ENCODE measurements at regions not wholly inside any gene's neighbourhood (a gene's known extent, or its start where the extent isn't known, plus 50 kb on each side); places are given as distances from the start of the nearest gene placed in this dataset.
A peak's percentile ranks its signal among the peaks of the same experiment; 100 is the strongest.
"Not testable (repeated sequence)": the region's sequence is repeated elsewhere in the genome, so short reads cannot be mapped to it uniquely, and the experiment has no call there.

DNA sequence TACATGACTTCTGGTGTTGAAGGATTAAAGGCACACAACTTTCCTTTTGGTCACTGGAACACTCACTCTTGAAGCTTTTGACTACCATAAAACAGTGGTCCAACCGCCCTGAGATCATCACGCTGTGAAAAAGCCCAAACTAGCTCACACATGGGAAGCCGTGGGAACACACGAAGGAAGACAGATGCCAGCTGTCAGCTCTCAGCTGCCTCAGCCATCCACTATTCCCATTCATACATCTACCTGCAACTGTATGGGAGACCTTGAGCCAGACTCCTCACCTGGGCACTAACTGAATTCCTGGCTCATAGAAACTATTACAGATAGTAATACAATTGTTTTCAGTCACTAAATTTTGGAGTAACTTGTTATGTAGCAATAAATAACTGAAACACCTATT, 246.1 kb downstream of the MSX2 start:
- no peak for DNase-seq

DNA sequence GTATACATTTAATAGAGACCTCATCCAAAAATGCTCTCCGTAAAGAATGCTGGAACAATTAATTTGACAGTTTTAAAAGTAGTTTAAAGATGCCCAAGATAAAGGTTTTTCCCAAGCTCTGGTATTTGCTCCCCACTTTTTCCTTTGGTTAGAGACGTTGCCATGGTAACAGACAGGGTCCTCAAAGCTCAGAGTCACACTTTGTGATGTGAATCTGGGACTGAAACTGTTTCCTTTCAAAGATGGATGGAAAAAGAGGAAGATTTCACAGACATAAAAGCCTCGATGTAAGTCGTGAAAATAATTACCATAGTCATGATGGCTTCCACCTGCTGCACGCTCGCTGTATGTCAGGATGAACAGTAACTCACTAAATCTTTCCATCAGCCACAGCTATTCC, 229.5 kb downstream of the MSX2 start:
- DNase-seq: no peak

DNA sequence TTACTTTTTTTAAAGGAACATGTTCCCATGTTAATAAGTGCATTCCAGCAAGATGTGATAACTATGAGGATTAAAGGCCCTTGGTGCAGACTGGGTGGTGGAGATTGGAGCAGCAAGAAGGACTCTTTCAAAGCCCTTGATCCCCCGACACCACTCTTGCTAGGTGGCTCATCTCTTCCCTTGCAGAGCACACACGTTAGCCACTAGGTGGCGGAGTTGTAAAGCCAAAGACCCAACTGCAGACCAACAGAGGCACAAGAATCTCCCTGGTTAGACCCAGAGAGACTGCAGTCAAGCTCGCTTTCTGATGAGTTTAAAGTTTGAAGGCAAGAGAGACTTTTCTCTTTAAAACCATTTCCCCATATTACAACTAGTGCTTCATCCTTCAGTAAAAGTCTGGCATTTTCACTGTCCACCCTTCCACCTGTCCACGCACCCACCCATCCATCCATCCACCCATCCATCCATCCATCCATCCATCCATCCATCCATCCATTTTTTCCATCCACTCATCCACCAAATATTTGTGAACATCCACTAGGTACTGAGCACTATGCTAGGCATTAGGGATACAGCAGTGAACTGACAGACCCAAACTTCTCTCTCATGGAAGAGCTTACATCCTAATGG, 226.9 kb downstream of the MSX2 start:
- peak; percentile 41 for DNase-seq

DNA sequence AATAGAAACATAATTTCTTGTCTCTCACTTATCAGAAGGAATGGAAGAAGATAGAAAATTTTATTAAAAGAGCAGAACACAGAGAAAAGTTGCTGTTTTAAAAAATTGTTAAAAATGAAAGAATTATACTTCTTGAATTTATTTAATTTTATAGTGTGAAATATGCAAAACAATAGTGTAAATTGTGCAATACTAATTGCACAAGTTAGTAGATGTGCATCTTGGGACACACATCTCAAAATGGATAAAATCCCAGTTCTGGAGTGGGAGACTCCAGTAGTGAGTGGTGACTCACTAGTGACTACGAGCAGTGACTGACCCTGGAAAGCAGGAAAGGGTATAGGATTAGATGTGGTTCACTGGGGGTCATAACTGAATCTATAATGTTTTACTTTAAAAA, 223.2 kb downstream of the MSX2 start:
- no peak for DNase-seq

DNA sequence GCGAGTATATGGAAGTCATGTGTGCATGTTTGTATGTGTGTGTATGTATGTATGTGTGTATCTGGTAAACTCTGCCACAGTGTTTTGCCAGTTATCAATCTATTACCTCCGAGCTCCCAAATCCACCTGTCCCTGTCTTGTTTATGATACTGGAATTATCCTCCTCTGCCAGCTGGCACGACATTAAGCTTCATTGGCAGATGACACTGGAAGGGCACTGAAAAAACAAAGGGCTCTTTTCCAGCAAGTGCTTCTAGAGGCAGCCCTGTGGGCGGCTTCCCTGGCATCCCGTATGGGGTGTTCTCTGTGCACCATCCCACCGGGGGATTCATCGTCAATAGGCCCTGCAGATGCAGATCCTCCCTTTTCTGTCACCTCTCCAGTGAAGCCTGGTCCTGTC, 221.5 kb downstream of the MSX2 start:
- no peak for DNase-seq

DNA sequence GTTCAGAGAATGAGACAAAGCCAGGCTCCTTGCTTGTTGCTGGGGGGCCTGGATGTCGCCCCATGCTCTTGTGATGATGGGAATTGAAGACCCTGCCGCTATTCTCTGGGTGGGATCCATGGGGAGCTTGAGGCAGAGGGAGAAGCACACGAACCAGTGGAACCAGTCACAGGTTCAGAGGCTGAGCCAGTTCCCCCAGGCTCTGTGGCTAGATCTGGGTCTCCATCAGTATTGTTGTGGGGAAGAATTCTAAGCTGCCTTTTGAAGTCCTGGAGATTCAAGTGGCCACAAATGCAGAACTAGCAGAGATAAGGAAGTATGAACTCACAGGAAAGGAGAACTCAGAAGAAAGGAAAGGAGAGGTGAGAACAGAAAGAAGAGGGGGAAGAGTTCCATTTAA, 219.4 kb downstream of the MSX2 start:
- DNase-seq: no peak

DNA sequence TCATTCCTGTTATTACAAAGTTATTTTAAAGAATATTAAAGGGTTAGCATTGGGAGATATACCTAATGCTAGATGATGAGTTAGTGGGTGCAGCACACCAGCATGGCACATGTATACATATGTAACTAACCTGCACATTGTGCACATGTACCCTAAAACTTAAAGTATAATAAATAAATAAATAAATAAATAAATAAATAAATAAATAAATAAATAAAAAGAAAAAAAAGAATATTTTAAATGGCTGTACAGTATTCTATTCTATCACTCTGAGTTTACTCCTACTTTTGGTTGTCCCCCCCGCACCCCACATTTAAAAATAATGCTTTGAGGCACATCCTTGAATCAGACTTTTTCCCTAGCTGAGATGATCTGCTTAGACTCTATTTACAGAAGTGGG, 218.6 kb downstream of the MSX2 start:
- not testable (repeated sequence) for DNase-seq

DNA sequence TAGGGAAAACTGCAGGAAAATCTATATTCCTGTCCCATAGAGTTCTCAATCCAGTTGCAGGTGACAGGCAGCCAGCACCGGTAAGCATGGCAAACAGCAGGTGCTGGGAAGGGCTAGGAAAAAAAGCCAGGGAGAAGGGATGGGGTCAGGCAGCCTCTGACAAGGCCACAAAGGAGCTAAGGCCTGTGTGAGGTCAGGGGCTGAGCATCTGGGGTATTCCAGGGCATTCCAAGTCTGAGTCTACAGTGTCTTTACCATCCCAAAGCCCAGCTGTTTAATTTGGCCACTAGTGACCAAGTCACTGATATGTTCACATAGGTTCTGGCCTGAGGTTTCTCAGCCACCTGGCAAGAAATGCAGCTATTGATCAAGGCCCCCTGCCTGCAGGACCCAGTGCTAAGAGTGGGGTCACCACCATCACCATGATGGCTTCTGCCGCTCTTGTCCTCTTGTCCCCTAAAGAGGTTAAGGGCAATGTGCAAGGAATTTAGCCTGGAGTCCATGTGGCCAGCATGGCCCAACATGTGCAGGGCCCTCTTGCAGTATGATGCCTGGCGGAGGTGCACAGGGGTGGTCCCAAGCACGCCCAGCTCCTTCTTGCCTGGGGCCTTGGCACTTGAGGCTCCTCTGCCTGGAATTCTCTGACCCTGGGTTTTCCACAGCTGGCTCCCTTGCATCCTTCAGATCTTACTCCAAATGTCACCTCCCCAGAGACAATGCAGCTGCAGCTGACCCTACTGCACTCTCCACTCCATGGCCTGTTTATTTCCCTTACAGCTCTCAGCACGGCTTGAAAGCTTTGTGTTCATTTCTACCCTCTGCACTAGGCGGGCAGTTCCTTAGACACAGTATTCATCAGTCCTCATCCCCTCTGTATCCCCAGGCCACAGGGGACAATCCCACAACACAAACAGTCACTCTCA, 213.1 kb downstream of the MSX2 start:
- no peak for DNase-seq

DNA sequence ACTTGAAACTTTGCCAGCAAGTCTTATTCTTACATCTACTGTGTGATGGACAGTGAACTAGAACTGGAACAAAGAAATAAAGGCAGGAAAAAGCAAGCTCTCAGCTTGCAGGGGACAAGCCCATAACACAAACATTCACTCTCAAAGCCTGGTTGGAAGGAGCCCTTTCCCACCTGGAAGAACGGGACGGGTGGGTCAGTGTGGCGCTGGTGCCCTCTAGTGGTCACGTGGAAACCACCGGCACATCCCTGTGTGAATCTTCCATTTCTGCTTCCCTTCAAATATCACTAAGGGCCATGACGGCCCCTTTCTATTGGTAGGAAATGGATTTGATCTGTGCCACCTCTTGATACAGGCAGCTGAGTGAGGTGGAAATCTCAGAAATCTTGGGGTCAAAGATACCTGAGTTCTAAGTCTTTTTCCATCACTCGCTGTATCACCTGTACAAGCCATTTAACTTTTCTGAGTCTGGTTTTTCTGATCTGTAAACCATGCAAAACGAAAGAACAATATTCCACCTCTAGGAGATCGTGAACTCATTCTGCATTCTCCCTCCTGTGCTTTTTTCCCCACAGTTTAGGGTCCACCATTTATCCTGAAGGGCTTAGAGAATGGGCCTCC, 211.6 kb downstream of the MSX2 start:
- DNase-seq: peak; percentile 39

DNA sequence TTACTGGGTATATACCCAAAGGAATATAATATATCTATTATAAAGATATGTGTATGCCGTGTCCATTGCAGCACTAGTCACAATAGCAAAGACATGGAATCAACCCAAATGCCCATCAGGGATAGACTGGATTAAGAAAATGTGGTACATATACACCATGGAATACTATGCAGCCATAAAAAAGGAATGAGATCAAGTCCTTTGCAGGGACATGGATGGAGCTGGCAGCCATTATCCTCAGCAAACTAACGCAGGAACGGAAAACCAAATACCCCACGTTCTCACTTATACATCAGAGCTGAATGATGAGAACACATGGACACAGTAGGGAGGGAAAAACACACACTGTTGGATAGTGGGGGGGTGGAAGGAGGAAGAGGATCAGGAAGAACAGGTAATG, 206.7 kb downstream of the MSX2 start:
- not testable (repeated sequence) for DNase-seq

DNA sequence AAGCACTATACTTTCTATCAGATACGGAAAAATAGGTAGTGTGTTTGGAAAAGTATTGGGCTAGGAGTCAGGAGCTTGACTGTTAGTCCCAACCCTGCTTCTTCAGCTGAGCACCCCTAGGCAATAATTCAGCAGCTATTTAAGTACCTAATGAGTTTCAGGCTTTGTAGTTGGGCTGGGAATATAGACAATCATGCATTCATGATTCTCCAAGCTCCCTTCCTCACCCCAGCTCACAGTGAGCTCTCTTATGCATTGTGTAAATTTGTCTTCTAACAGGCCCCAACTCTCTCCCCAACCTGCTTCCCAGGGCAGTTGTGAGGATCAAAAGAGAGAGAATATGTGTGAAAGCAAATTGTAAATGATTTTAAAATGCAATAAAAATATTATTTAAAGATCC, 201.2 kb downstream of the MSX2 start:
- no peak for DNase-seq

DNA sequence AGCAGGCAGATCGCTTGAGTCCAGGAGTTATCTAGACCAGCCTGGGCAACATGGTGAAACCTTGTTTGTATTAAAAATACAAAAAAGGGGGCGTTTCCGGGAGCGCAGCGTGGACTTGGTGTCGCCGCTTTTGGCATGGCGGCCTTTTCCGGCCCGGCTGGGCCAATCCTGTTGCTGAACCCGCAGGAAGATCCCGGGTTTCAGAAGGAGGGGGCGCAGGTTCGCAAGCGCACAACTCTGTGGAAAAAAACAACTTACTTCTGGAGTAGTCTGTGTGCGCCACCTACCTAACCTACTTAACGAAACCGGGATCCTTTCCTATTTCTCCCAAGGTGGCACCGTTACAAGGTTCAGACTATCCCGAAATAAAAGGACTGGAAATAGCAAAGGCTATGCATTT, 198.6 kb downstream of the MSX2 start:
- DNase-seq: no peak

DNA sequence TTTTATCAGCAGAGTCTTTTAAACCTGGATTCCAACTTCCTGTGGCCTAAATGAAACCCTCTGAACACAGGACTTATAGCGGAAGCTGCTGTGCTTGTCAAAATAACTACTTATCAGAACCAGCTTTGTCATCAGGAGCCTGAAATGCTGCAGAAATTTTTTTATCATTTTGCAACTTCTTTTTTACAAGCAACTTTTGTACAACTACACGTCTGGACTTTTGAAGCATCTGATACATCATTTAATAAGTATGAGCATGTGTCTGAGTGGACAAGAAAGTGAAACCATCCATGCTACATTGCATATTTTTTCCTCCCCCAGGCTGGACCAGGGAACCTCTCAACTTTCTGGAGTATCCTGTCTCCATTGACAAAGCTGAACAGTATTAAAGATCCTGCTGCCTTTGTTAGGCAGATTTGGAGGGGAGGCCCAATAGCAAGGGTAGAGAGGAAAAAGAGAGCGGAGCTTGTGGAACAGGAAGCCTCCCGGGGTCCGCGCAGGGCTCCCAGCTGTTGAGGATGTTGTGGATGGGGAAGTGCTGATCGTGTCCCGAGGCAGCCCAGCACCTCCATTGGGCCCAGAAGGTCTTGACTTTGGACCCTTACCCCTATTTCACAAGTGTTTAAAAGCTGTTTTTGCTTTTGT, 196.6 kb downstream of the MSX2 start:
- DNase-seq: no peak

DNA sequence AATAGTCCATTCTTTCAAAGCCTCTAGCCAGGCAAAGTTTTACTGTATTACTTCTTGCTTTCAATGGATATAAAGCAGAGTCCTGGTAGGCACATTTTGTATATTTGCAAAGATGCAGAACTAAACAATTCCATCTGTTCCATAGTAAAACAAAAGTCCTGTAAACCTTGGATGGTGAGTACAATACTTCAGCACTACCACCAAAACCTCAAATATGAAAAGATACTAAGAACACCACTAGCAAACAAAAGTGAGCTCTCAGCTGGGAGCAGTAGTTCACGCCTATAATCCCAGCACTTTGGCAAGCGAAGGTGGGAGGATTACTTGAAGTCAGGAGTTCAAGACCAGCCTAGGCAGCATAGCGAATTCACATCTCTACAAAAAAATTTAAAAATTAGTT, 195.0 kb downstream of the MSX2 start:
- no peak for DNase-seq

DNA sequence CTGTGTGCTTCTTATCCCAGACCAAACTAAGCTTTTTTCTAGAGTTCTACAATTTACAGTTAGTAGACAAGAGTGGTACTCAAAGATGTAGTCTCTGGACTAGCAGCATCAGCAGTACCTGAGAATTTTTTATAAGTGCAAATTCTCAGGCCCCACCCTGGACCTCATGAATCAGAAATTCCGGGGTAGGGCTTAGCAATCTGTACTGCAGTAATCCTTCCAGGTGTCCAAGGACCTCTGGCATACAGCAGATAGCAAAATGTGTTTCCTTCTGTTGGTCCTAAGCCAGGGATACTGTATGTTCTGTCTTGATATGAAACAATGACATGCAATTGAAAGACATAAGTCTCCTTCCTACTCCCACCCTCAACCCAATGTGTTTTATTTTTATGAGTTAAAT, 194.3 kb downstream of the MSX2 start:
- DNase-seq: no peak

DNA sequence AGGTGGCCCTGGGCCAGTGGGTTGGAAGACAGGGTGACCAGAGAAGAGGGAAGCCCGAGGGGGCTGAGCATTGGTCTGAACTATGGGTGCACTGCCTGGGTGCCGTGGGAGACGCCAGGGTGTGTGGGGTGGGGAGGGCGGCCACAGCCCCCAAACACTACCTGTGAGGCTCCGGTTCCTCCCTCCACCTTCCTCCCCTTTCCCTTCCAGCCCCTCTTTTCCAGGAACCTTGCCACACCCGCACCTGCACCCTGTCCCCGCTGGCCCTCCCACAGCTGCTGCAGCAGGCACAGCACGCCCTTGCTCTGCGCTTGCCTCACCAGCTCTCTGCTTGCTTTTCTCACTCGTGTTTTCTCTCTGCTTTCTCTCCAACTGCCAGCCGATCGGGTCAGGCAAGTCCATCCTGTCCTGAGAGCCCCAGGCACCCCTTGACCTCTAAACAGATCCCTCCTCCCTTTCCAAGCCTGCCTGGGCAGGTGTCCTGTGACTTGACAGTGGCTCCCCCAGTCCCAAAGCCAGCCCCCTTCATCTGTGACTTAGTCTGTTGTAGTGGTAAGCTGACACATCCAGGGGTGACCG, 193.7 kb downstream of the MSX2 start:
- no peak for DNase-seq

DNA sequence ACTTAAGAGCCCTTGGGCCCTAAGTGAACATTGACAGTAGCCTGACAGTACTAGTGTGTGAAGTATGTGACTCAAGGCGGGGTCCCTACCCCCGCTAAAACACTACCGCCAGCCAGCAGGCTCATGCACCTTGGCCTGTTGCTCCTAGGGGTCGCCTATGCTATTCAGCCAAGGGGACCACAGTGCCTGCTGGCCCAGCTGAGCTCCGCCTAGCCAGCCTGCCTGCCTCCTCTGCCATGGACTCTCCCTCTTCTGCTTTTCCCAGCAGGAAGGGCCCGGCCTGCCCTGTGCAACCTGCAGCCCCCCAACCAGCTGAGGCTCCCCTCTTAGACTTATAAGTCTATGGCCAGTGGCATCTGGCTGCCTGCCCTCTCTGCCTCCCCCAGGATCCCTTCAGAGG, 193.1 kb downstream of the MSX2 start:
- DNase-seq: not testable (repeated sequence)

DNA sequence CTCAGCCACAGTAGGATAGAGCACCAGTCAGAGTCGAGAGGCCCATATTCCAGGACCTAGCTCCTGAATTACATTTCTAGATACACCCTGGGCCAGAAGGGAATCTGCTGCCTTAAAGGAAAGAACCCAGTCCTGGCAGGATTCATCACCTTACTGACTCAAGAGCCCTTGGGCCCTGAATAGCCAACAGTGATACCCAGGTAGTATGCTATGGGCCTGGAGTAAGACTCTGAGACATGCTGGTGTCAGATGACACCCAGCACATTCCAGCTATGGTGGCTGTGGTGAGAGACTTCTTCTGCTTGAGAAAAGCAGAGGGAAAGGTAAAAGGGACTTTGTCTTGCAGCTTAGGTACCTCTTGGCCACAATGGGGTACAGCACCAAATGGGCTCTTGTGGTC, 192.5 kb downstream of the MSX2 start:
- DNase-seq: not testable (repeated sequence)

DNA sequence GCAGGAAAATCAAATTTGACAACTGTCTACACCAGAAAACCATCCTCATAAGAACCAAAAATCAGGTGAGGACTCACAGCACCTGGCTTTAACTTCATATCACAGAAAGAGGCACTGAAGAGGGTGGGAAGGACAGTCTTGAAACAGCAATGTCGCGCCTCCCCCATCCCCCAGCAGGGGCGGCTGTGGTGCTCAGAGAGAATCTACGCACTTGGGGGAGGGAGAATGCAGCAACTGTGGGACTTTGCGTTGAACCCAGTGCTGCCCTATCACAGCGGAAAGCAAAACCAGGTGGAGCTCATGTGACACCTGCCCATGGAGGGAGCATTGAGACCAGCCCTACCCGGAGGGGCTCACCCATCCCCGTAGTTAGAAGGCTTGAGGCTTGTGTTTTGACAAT, 191.8 kb downstream of the MSX2 start:
- no peak for DNase-seq

DNA sequence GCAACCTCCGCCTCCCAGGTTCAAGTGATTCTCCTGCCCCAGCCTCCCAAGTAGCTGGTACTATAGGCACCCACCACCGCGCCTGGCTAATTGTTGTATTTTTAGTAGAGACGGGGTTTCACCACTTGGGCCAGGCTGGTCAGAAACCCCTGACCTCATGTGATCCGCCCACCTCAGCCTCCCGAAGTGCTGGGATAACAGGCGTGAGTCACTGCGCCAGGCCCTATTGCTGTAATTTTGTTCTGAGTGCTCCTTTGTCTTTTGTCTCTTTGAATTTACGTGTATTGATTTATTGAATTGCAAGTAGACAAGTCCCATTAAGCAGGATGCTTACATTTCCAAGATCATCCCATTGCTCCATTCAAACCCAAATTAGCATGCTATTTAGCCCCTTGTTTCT, 186.7 kb downstream of the MSX2 start:
- no peak for DNase-seq

DNA sequence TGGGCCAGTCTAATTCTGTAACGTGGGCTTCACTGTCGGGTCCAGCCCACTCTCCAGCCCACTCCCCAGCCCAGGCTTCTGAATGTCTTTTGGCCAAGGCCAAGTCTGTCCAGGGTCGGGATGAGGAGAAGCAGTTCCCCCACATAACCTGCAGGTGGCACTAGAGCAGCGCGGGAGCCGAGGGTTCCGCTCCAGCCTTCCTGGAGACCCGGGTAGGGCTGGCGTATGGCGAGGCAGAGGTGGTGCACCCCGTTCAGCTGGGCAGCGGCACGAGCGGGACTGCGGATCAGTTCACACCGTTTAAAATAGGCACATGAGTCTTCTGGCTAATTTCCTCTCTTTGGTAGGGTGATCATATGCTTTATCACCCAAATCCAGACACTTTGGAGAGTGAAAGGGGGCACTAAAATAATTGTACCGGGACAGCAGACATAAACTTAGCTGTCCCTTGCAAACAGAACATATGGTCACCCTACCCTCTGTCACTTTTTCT, 185.9 kb downstream of the MSX2 start:
- peak; percentile 54 for DNase-seq

DNA sequence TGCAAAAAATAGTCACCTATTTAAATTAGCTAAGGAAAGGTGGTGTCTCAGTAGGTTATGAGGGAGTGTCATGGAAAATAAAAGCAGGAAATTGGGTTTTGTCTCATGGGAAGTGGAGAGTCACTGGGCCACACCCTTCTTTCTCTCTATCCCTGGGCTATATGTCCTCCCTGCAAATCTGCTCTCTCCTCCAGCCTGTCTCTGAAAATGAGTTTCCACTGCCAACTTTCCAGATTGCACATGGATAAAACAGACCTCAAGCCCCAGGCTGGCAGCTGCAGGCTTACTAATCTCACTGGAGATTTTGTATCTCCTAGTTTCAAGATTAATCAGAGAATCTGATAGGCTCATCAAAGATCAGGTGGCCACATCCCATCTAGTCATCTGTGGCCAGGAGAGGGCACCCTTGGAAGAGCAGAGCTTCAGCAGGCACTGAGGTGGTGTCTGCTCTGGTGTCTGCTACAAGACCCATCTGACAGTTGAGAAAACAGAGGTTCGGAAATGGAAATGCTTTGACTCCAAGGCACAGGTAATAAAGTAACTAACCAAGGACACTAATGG, 178.9 kb downstream of the MSX2 start:
- no peak for DNase-seq

DNA sequence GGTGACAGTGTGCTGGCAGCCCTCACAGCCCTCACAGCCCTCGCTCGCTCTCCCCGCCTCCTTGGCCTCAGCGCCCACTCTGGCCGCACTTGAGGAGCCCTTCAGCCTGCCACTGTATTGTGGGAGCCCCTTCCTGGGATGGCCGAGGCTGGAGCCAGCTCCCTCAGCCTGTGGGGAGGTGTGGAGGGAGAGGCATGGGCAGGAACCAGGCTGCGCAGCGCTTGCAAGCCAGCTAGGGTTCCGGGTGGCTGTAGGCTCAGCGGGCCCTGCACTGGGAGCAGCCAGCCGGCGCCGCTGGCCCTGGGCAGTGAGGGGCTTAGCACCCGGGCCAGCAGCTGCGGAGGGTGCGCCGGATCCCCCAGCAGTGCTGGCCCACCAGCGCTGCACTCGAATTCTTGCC, 177.0 kb downstream of the MSX2 start:
- no peak for DNase-seq

All from stimulated activated CD4-positive, alpha-beta T cell treated with anti-CD3 and anti-CD28 coated beads, Interleukin-4, amount 100 ng/mL, for 1 hour (primary cell).